Endothelial cell of umbilical vein (primary cell): ENCODE measurements at regions not wholly inside any gene's neighbourhood (a gene's known extent, or its start where the extent isn't known, plus 50 kb on each side); places are given as distances from the start of the nearest gene placed in this dataset. TPM values are rescaled to one million over a fixed set of nuclear protein-coding genes. Genes with fewer than 3 reads are reported as not detected.

Source experiments
- BruUV-seq: library from RNA; stranded (reverse); fragments of 400-500 nt; replicated peaks from 2 replicates; lab custom pipeline; 2021; lab: Mats Ljungman, UMichigan
- CTCF ChIA-PET: fragments of 300-600, 350-600 bp; sonication (Branson Sonifier 250); formaldehyde crosslinking; loops from one replicate; lab custom pipeline; 2021; ENCODE audit warnings: antibody characterized with exemption, inconsistent platforms; lab: Charles Lee
- POLR2A ChIA-PET: fragments of 300-600, 350-600 bp; sonication (Branson Sonifier 250); formaldehyde crosslinking; loops from one replicate; lab custom pipeline; 2021; ENCODE audit warnings: antibody characterized with exemption, inconsistent platforms; lab: Charles Lee
- DNase-seq: peaks from one replicate; pipeline ENCODE4 v3.0.0-alpha.2; 2011; ENCODE audit warnings: low read depth, low spot score
- FAIRE-seq: peaks from 2 replicates; lab custom pipeline; 2011; peaks lifted over from hg19 to GRCh38; lab: Jason Lieb, UNC
- H2AFZ ChIP-seq: 2 replicates; pipeline ENCODE4 v1.6.0; 2012; ENCODE audit warnings: low read depth, low read length, control low read depth, inconsistent platforms
- H3K27ac ChIP-seq: 2 replicates; pipeline ENCODE4 v1.5.1; 2011; ENCODE audit warnings: low read depth, mild to moderate bottlenecking, control low read depth, low read length, moderate library complexity; ENCODE audit not compliant: insufficient read depth
- H3K27me3 ChIP-seq, 2 experiments: 2 replicates each; pipeline versions ENCODE4 v1.6.0 to v1.6.1; 2011; ENCODE audit warnings: low read length in 2 of 2, mixed read lengths in 1 of 2; ENCODE audit not compliant: control insufficient read depth in 2 of 2, insufficient read depth in 2 of 2
- H3K36me3 ChIP-seq, 2 experiments: 2 replicates in 1 of 2; 3 replicates in 1 of 2; pipeline ENCODE4 v1.5.1; 2011; ENCODE audit warnings: low read length in 2 of 2, mild to moderate bottlenecking in 1 of 2, moderate library complexity in 1 of 2; ENCODE audit not compliant: control insufficient read depth in 2 of 2, insufficient read depth in 2 of 2; ENCODE audit errors: extremely low read depth in 1 of 2
- H3K4me1 ChIP-seq: 3 replicates; pipeline ENCODE4 v1.5.1; 2011; ENCODE audit warnings: mild to moderate bottlenecking, low read length; ENCODE audit not compliant: control insufficient read depth, insufficient read depth; ENCODE audit errors: extremely low read depth
- H3K4me2 ChIP-seq: 2 replicates; pipeline ENCODE4 v1.6.1; 2011; ENCODE audit warnings: low read length, control low read depth, mixed read lengths; ENCODE audit not compliant: insufficient read depth
- H3K4me3 ChIP-seq, 3 experiments: fragments of 200-600 bp in 1 of 3; sonication (generic), shearing (Covaris generic) in 1 of 3; replicated peaks in 1 of 3; 2 replicates each; pipeline ENCODE4 v1.5.1; 2011 to 2016; ENCODE audit warnings: control low read depth in 3 of 3, low read length in 3 of 3, mild to moderate bottlenecking in 2 of 3, inconsistent platforms in 1 of 3, low read depth in 1 of 3, moderate library complexity in 1 of 3; ENCODE audit not compliant: insufficient read depth in 1 of 3
- H3K79me2 ChIP-seq: 2 replicates; pipeline ENCODE4 v1.6.0; 2012; ENCODE audit warnings: low read length, inconsistent platforms; ENCODE audit not compliant: control insufficient read depth, insufficient read depth
- H3K9ac ChIP-seq: replicated peaks from 2 replicates; pipeline ENCODE3; 2011; ENCODE audit warnings: low read length, control low read depth; ENCODE audit not compliant: insufficient read depth; ENCODE audit errors: extremely low read depth
- H3K9me1 ChIP-seq: replicated peaks from 3 replicates; pipeline ENCODE4 v1.6.0; 2011; ENCODE audit warnings: mild to moderate bottlenecking, low read length; ENCODE audit not compliant: control insufficient read depth, insufficient read depth; ENCODE audit errors: extremely low read depth
- H3K9me3 ChIP-seq: replicated peaks from 2 replicates; pipeline ENCODE4 v1.5.1; 2012; ENCODE audit warnings: low read length, inconsistent platforms; ENCODE audit not compliant: control insufficient read depth, insufficient read depth
- H4K20me1 ChIP-seq: replicated peaks from 2 replicates; pipeline ENCODE3; 2011; ENCODE audit warnings: mild to moderate bottlenecking, low read length; ENCODE audit not compliant: control insufficient read depth, insufficient read depth; ENCODE audit errors: extremely low read depth
- EZH2 ChIP-seq: IDR thresholded peaks from 2 replicates; pipeline ENCODE4 v1.6.1; 2012; ENCODE audit warnings: borderline replicate concordance, low read depth, mild to moderate bottlenecking, moderate library complexity, low read length, inconsistent platforms; ENCODE audit not compliant: severe bottlenecking
- FOS ChIP-seq: IDR thresholded peaks from 2 replicates; pipeline ENCODE4 v1.6.1; 2011; ENCODE audit warnings: mild to moderate bottlenecking, low read length, moderate library complexity, borderline replicate concordance; ENCODE audit not compliant: insufficient read depth
- GATA2 ChIP-seq: IDR thresholded peaks from 2 replicates; pipeline ENCODE4 v1.7.0; 2011; ENCODE audit warnings: low read depth, mild to moderate bottlenecking, moderate library complexity, mixed read lengths, low read length; ENCODE audit not compliant: insufficient read length, insufficient read depth
- JUN ChIP-seq: IDR thresholded peaks from 2 replicates; pipeline ENCODE4 v1.6.1; 2011; ENCODE audit warnings: borderline replicate concordance, low read depth; ENCODE audit not compliant: insufficient read length, insufficient read depth
- MYC ChIP-seq: IDR thresholded peaks from one replicate; pipeline ENCODE4 v1.6.1; 2011; ENCODE audit warnings: mild to moderate bottlenecking, low read depth, low read length
- POLR2AphosphoS5 ChIP-seq: IDR thresholded peaks from 2 replicates; pipeline ENCODE4 v1.6.1; 2012; ENCODE audit warnings: low read depth, mild to moderate bottlenecking, control low read depth, low read length, moderate library complexity; ENCODE audit not compliant: insufficient read depth
- dilution Hi-C: fragments of 300-500 bp; cut with MboI; formaldehyde crosslinking; loops from one replicate; pipeline ENCODE4 v1.15.0; 2019; ENCODE audit warnings: low sequenced_read_pairs; ENCODE audit not compliant: extremely low pct_ligation_motif_present
- intact Hi-C: fragments of 100-400 bp; cut with micrococcal nuclease; formaldehyde crosslinking; loops from one replicate; pipeline ENCODE4 v1.10.0; 2022
- microRNA-seq: library from miRNA; unstranded; fragments of <30 nt; microRNA quantifications from one replicate; pipeline ENCODE4 v1.2.0, GENCODE V29; 2021; ENCODE audit warnings: borderline number of aligned reads, borderline replicate concordance
- small RNA-seq: library from RNA; depleted of rRNA; stranded (forward); fragments of <200 nt; gene quantifications from one replicate; pipeline ENCODE3, GENCODE V24; 2012; ENCODE audit warnings: low replicate concordance, low read depth; ENCODE audit not compliant: insufficient read depth, insufficient read length
- TF ChIP-seq, protein P1 (sequence below): IDR thresholded peaks from 2 replicates; pipeline ENCODE4 v1.6.1; 2011; ENCODE audit not compliant: insufficient read depth, insufficient read length
- TF ChIP-seq, protein P2 (sequence below), 2 donors: IDR thresholded peaks; 1 replicate in 1 of 2; 2 replicates in 1 of 2; pipeline ENCODE4 v1.5.1; 2011; ENCODE audit warnings: low read length in 2 of 2, mild to moderate bottlenecking in 2 of 2, moderate library complexity in 2 of 2, control low read depth in 1 of 2, inconsistent platforms in 1 of 2, low read depth in 1 of 2; ENCODE audit not compliant: insufficient read depth in 1 of 2; ENCODE audit errors: extremely low read depth in 1 of 2

DNA sequence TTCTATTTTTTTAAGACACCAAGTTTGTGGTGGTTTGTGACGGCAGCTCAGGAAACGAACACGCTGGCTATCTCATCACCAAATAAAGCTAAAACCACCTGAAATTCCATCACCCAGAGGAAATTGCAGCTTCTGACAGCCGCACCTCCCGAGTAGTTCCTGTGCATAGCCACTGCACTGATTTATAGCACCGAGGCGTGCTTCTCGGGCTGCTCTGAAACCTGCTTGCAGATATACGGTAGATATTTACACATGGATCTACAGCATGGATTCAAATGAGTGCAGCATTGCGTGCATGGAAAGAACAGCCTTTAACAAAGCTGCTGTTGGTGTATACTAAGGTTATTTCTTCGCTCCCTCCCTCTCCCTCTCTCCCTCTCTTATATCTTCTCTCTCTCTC, 153.8 kb downstream of the PHF2 start:
- H3K9me3 ChIP-seq = no peaks in the 10 kb centered on the region
- no peak for TF ChIP-seq EZH2
- TF ChIP-seq FOS = no peak
- TF ChIP-seq, protein P1, sequence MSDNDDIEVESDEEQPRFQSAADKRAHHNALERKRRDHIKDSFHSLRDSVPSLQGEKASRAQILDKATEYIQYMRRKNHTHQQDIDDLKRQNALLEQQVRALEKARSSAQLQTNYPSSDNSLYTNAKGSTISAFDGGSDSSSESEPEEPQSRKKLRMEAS = no peak
- no peak for TF ChIP-seq POLR2AphosphoS5
- no peak for TF ChIP-seq MYC
- TF ChIP-seq, protein P2, sequence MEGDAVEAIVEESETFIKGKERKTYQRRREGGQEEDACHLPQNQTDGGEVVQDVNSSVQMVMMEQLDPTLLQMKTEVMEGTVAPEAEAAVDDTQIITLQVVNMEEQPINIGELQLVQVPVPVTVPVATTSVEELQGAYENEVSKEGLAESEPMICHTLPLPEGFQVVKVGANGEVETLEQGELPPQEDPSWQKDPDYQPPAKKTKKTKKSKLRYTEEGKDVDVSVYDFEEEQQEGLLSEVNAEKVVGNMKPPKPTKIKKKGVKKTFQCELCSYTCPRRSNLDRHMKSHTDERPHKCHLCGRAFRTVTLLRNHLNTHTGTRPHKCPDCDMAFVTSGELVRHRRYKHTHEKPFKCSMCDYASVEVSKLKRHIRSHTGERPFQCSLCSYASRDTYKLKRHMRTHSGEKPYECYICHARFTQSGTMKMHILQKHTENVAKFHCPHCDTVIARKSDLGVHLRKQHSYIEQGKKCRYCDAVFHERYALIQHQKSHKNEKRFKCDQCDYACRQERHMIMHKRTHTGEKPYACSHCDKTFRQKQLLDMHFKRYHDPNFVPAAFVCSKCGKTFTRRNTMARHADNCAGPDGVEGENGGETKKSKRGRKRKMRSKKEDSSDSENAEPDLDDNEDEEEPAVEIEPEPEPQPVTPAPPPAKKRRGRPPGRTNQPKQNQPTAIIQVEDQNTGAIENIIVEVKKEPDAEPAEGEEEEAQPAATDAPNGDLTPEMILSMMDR (IDR thresholded peaks at IDR 0.05; ENCODE audit: extremely low read depth in 1 of 2, insufficient read depth in 1 of 2, low read depth in 1 of 2, low read length in 2 of 2) = no peak
- no peak for TF ChIP-seq JUN
- TF ChIP-seq GATA2 = no peak
- dilution Hi-C loops = no loop called here
- FAIRE-seq = no peak
- H3K27me3 ChIP-seq = no peaks in the 10 kb centered on the region
- no peaks in the 10 kb centered on the region for H3K9me1 ChIP-seq
- H3K4me2 ChIP-seq = no peak overlapping the region
- intact Hi-C loops = no loop called here
- no peaks in the 10 kb centered on the region for H4K20me1 ChIP-seq
- no peak overlapping the region for H2AFZ ChIP-seq
- H3K27ac ChIP-seq = no peak overlapping the region
- ChIA-PET CTCF (no interaction called here), POLR2A (no interaction called here)
- no peak overlapping the region for H3K9ac ChIP-seq
- no peak overlapping the region for H3K4me3 ChIP-seq
- DNase-seq = no peak
- no peaks in the 10 kb centered on the region for H3K79me2 ChIP-seq
- no peaks in the 10 kb centered on the region for H3K4me1 ChIP-seq
- no TSS peak for BruUV-seq
- H3K36me3 ChIP-seq = no peaks in the 10 kb centered on the region

Small RNA genes lying in the stretch of these regions (microRNA-seq; reads per million reads assigned to microRNA genes)
- gene MIR4291 = not detected

Small RNA genes lying in the stretch of these regions (small RNA-seq; reads per million reads assigned to genes)
- not detected for gene MIR4291
